GM12878 (cell line): ENCODE measurements at regions not wholly inside any gene's neighbourhood (a gene's known extent, or its start where the extent isn't known, plus 50 kb on each side); places are given as distances from the start of the nearest gene placed in this dataset.

Experiments used
- CHD2 ChIP-seq: IDR thresholded peaks from 2 replicates; pipeline ENCODE4 v1.6.1; 2011; ENCODE audit warnings: low read depth, low read length, improper control_type of control experiment, borderline replicate concordance
- EZH2 ChIP-seq: IDR thresholded peaks from 2 replicates; pipeline ENCODE4 v1.6.1; 2012; ENCODE audit warnings: low read depth, mild to moderate bottlenecking, control low read depth, inconsistent platforms, low read length, borderline replicate concordance; ENCODE audit not compliant: control insufficient read depth
- FOS ChIP-seq: IDR thresholded peaks from 3 replicates; pipeline ENCODE4 v1.6.1; 2011; ENCODE audit warnings: borderline replicate concordance; ENCODE audit not compliant: insufficient read length; ENCODE audit errors: extremely low read depth
- FOXM1 ChIP-seq: IDR thresholded peaks from 2 replicates; pipeline ENCODE4 v1.6.1; 2012; ENCODE audit warnings: low read depth, mild to moderate bottlenecking, inconsistent platforms, low read length, moderate library complexity
- GABPA ChIP-seq: IDR thresholded peaks from 2 replicates; pipeline ENCODE4 v1.6.1; 2014; ENCODE audit warnings: antibody characterized with exemption, low read depth, mild to moderate bottlenecking, inconsistent platforms
- KDM1A ChIP-seq: fragments of 200-600 bp; sonication (generic); IDR thresholded peaks from 2 replicates; pipeline ENCODE4 v1.6.1; 2016; ENCODE audit warnings: borderline replicate concordance
- MYC ChIP-seq: IDR thresholded peaks from 2 replicates; pipeline ENCODE4 v1.6.1; 2011; ENCODE audit warnings: mild to moderate bottlenecking, low read length, moderate library complexity, inconsistent platforms; ENCODE audit not compliant: insufficient read depth, insufficient replicate concordance, insufficient read length, severe bottlenecking
- PAX5 ChIP-seq: IDR thresholded peaks from 2 replicates; pipeline ENCODE4 v1.6.1; 2011; ENCODE audit warnings: low read depth, low read length, borderline replicate concordance
- POLR2AphosphoS2 ChIP-seq: IDR thresholded peaks from 2 replicates; pipeline ENCODE4 v1.6.1; 2011; ENCODE audit warnings: low read depth, mild to moderate bottlenecking, low read length, improper control_type of control experiment, moderate library complexity
- TARDBP ChIP-seq: IDR thresholded peaks from 2 replicates; pipeline ENCODE4 v1.6.1; 2016; ENCODE audit warnings: borderline replicate concordance
- ZNF24 ChIP-seq: fragments of 450-650 bp; IDR thresholded peaks from 2 replicates; pipeline ENCODE4 v1.6.1; 2017; ENCODE audit warnings: antibody characterized with exemption, mild to moderate bottlenecking
- TF ChIP-seq, protein P1 (sequence below), 3 experiments: IDR thresholded peaks in 2 of 3; conservative IDR thresholded peaks in 1 of 3; 2 replicates each; pipeline ENCODE4 v1.5.1; 2011; ENCODE audit warnings: low read depth in 3 of 3, low read length in 3 of 3, mild to moderate bottlenecking in 3 of 3, control low read depth in 2 of 3, moderate library complexity in 2 of 3, inconsistent platforms in 1 of 3, mixed read lengths in 1 of 3; ENCODE audit not compliant: control insufficient read depth in 2 of 3, insufficient read depth in 1 of 3; ENCODE audit errors: extremely low read depth in 1 of 3
- TF ChIP-seq, protein P2 (sequence below): IDR thresholded peaks from 2 replicates; pipeline ENCODE4 v1.6.1; 2012; ENCODE audit warnings: low read length, inconsistent platforms

DNA sequence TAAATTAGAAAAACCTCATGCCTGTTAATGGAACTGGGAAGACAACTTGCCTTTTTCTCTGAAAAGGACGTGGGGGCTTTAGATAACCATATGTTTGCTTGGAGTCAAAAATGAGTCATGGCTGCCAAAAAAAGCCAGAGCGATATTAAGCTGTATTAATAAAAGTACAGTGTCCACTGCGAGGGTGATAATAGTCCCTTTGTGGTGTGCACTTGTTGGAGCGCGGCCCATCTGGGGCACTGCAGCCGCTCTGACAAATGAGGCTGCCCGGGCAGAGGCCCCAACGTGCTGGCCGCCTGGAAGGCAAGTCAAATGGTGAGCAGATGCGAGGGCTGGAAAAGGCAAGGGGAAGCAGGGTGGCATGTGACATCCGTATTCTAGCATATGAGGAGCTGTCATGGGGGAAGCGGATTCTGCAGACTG is 103.3 kb upstream of the NCK2 start:
- TF ChIP-seq GABPA (no peak), CHD2 (no peak), POLR2AphosphoS2 (no peak), MYC (no peak), TARDBP (no peak), PAX5 (no peak), EZH2 (no peak), ZNF24 (no peak), FOXM1 (no peak), KDM1A (no peak), FOS (no peak)
- TF ChIP-seq, protein P1, sequence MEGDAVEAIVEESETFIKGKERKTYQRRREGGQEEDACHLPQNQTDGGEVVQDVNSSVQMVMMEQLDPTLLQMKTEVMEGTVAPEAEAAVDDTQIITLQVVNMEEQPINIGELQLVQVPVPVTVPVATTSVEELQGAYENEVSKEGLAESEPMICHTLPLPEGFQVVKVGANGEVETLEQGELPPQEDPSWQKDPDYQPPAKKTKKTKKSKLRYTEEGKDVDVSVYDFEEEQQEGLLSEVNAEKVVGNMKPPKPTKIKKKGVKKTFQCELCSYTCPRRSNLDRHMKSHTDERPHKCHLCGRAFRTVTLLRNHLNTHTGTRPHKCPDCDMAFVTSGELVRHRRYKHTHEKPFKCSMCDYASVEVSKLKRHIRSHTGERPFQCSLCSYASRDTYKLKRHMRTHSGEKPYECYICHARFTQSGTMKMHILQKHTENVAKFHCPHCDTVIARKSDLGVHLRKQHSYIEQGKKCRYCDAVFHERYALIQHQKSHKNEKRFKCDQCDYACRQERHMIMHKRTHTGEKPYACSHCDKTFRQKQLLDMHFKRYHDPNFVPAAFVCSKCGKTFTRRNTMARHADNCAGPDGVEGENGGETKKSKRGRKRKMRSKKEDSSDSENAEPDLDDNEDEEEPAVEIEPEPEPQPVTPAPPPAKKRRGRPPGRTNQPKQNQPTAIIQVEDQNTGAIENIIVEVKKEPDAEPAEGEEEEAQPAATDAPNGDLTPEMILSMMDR (IDR thresholded peaks at IDR 0.05 in 2 of 3, conservative IDR thresholded peaks at IDR 0.05 in 1 of 3; ENCODE audit: control insufficient read depth in 2 of 3, extremely low read depth in 1 of 3, insufficient read depth in 1 of 3, low read depth in 3 of 3, low read length in 3 of 3) = no peak
- TF ChIP-seq, protein P2, sequence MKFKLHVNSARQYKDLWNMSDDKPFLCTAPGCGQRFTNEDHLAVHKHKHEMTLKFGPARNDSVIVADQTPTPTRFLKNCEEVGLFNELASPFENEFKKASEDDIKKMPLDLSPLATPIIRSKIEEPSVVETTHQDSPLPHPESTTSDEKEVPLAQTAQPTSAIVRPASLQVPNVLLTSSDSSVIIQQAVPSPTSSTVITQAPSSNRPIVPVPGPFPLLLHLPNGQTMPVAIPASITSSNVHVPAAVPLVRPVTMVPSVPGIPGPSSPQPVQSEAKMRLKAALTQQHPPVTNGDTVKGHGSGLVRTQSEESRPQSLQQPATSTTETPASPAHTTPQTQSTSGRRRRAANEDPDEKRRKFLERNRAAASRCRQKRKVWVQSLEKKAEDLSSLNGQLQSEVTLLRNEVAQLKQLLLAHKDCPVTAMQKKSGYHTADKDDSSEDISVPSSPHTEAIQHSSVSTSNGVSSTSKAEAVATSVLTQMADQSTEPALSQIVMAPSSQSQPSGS = no peak
